ENCODE measurements at regions not wholly inside any gene's neighbourhood (a gene's known extent, or its start where the extent isn't known, plus 50 kb on each side); places are given as distances from the start of the nearest gene placed in this dataset. TPM values are rescaled to one million over a fixed set of nuclear protein-coding genes. Genes with fewer than 3 reads are reported as not detected.

- H3K27ac ChIP-seq = peak overlapping the region; percentile 5
- TF ChIP-seq CTCF (IDR thresholded peaks at IDR 0.05) = no peak
- DNase-seq (no peak), ATAC-seq (peak; percentile 37 to 54)
- no peaks in the 10 kb centered on the region for H3K9me3 ChIP-seq
- H3K4me3 ChIP-seq = no peak overlapping the region
- intact Hi-C loops (cut with DNase I) = no loop called here
- H3K27me3 ChIP-seq (ENCODE audit: low read depth) = no peaks in the 10 kb centered on the region
- no peaks in the 10 kb centered on the region for H3K36me3 ChIP-seq
- H3K4me1 ChIP-seq = no peaks in the 10 kb centered on the region
Observed at GRCh38 chr11:103851166-103851651, 185.2 kb upstream of the DDI1 start.

Small RNA genes lying in the stretch of these regions (microRNA-seq; reads per million reads assigned to microRNA genes)
- gene MIR4693 (ENCODE audit: borderline number of aligned reads) = not detected
